HCT116 (cell line): ENCODE measurements at regions not wholly inside any gene's neighbourhood (a gene's known extent, or its start where the extent isn't known, plus 50 kb on each side); places are given as distances from the start of the nearest gene placed in this dataset.

Source experiments
- ATAC-seq: fragments of 200-7000 bp; cut with Tn5 transposase; 2 replicates; pipeline ENCODE4 v1.9.1; 2020; ENCODE audit warnings: mild to moderate bottlenecking, moderate library complexity
- BruUV-seq: library from RNA; stranded (reverse); fragments of 400-500 nt; replicated peaks from 2 replicates; lab custom pipeline; 2021; lab: Mats Ljungman, UMichigan
- CTCF ChIA-PET: fragments of 300-600 bp; sonication (Branson Sonifier 250); formaldehyde crosslinking; loops from one replicate; lab custom pipeline; 2021; ENCODE audit warnings: antibody characterized with exemption; lab: Charles Lee
- POLR2A ChIA-PET: fragments of 300-600, 350-600 bp; sonication (Branson Sonifier 250); formaldehyde crosslinking; loops from one replicate; lab custom pipeline; 2021; ENCODE audit warnings: antibody characterized with exemption; lab: Charles Lee
- RAD21 ChIA-PET, 2 experiments: fragments of 300-600 bp; sonication (Branson Sonifier 250); formaldehyde crosslinking; loops; one replicate each; lab custom pipeline; 2023; ENCODE audit warnings: low total read pairs in 2 of 2; ENCODE audit not compliant: uncharacterized antibody in 2 of 2, unreplicated experiment in 2 of 2, low non-redundant PET in 1 of 2; lab: Charles Lee
- DNase-seq: peaks from one replicate; pipeline ENCODE4 v3.0.0-alpha.2; 2010; ENCODE audit warnings: low read depth, low spot score
- H2AFZ ChIP-seq: fragments of 200-600 bp; shearing (Covaris generic), sonication (generic); 2 replicates; pipeline ENCODE4 v1.6.1; 2017; ENCODE audit warnings: low read depth, mixed run types, mixed read lengths, antibody characterized with exemption, low read length; ENCODE audit not compliant: poor library complexity, severe bottlenecking
- H3K27ac ChIP-seq: 2 replicates; pipeline ENCODE4 v1.5.1; 2012; ENCODE audit warnings: low read depth, low read length
- H3K27me3 ChIP-seq: fragments of 200-600 bp; sonication (generic); 2 replicates; pipeline ENCODE4 v1.6.1; 2016; ENCODE audit warnings: mixed run types, low read length, mixed read lengths; ENCODE audit not compliant: insufficient read depth
- H3K36me3 ChIP-seq, 2 experiments: fragments of 200-500 bp in 1 of 2; fragments of 200-600 bp in 1 of 2; sonication (Bioruptor generic) in 1 of 2; sonication (generic) in 1 of 2; 2 replicates each; pipeline versions ENCODE4 v1.5.1 to v1.6.1; 2014 to 2016; ENCODE audit warnings: low read length in 2 of 2, inconsistent platforms in 1 of 2, mixed read lengths in 1 of 2, mixed run types in 1 of 2; ENCODE audit not compliant: insufficient read depth in 2 of 2, control insufficient read depth in 1 of 2
- H3K4me1 ChIP-seq, 2 experiments: fragments of 200-600 bp in 1 of 2; sonication (generic) in 1 of 2; 2 replicates each; pipeline versions ENCODE4 v1.5.1 to v1.6.1; 2012 to 2017; ENCODE audit warnings: low read length in 2 of 2, inconsistent platforms in 1 of 2, mild to moderate bottlenecking in 1 of 2, mixed read lengths in 1 of 2, mixed run types in 1 of 2, moderate library complexity in 1 of 2; ENCODE audit not compliant: insufficient read depth in 2 of 2, control insufficient read depth in 1 of 2
- H3K4me2 ChIP-seq: fragments of 200-600 bp; sonication (generic); 2 replicates; pipeline ENCODE4 v1.6.1; 2017; ENCODE audit warnings: mixed run types, low read length, mixed read lengths
- H3K4me3 ChIP-seq, 2 experiments: fragments of 200-600 bp in 1 of 2; sonication (generic) in 1 of 2; replicated peaks in 1 of 2; 2 replicates each; pipeline ENCODE4 v1.5.1; 2011 to 2016; ENCODE audit warnings: low read length in 2 of 2, control low read depth in 1 of 2, low read depth in 1 of 2, mild to moderate bottlenecking in 1 of 2, mixed read lengths in 1 of 2, mixed run types in 1 of 2
- H3K79me2 ChIP-seq: fragments of 200-600 bp; sonication (generic); 2 replicates; pipeline ENCODE4 v1.6.1; 2017; ENCODE audit warnings: mild to moderate bottlenecking, mixed run types, low read length, moderate library complexity, mixed read lengths; ENCODE audit not compliant: insufficient read depth
- H3K9ac ChIP-seq: fragments of 200-600 bp; sonication (generic); 2 replicates; pipeline ENCODE4 v1.6.1; 2016; ENCODE audit warnings: low read length, mixed read lengths
- H3K9me2 ChIP-seq: fragments of 200-600 bp; sonication (generic), shearing (Covaris generic); 2 replicates; pipeline ENCODE4 v1.6.1; 2017; ENCODE audit warnings: mixed run types, mild to moderate bottlenecking, moderate library complexity; ENCODE audit not compliant: insufficient read depth
- H3K9me3 ChIP-seq, 2 experiments: fragments of 200-500 bp in 1 of 2; fragments of 200-600 bp in 1 of 2; sonication (Bioruptor generic) in 1 of 2; sonication (generic) in 1 of 2; 2 replicates each; pipeline ENCODE4 v1.6.1; 2014 to 2017; ENCODE audit warnings: low read length in 2 of 2, mixed read lengths in 2 of 2, inconsistent platforms in 1 of 2, low read depth in 1 of 2, mild to moderate bottlenecking in 1 of 2, mixed run types in 1 of 2, moderate library complexity in 1 of 2; ENCODE audit not compliant: control insufficient read depth in 1 of 2, insufficient read depth in 1 of 2
- H4K20me1 ChIP-seq: fragments of 200-600 bp; sonication (generic), shearing (Covaris generic); 2 replicates; pipeline ENCODE4 v1.6.1; 2017; ENCODE audit warnings: mixed run types, mild to moderate bottlenecking, moderate library complexity; ENCODE audit not compliant: insufficient read depth
- ATF3 ChIP-seq: IDR thresholded peaks from 2 replicates; pipeline ENCODE4 v1.6.1; 2012
- CEBPB ChIP-seq: IDR thresholded peaks from 2 replicates; pipeline ENCODE4 v1.6.1; 2012; ENCODE audit warnings: low read depth
- CTCF ChIP-seq, 3 experiments: fragments of 200-600 bp in 1 of 3; sonication (generic) in 1 of 3; IDR thresholded peaks in 2 of 3; conservative IDR thresholded peaks in 1 of 3; 2 replicates each; pipeline ENCODE4 v1.5.1; 2012 to 2017; ENCODE audit warnings: low read depth in 2 of 3, low read length in 2 of 3, antibody characterized with exemption in 1 of 3, borderline replicate concordance in 1 of 3, control low read depth in 1 of 3, mild to moderate bottlenecking in 1 of 3, mixed read lengths in 1 of 3, mixed run types in 1 of 3, moderate library complexity in 1 of 3; ENCODE audit not compliant: insufficient read depth in 1 of 3
- EGR1 ChIP-seq: IDR thresholded peaks from 2 replicates; pipeline ENCODE4 v1.6.1; 2012; ENCODE audit warnings: low read depth
- EZH2 ChIP-seq: fragments of 200-600 bp; sonication (generic); IDR thresholded peaks from 2 replicates; pipeline ENCODE4 v1.6.1; 2017; ENCODE audit warnings: antibody characterized with exemption, mixed run types
- FOSL1 ChIP-seq: IDR thresholded peaks from 2 replicates; pipeline ENCODE4 v1.6.1; 2012; ENCODE audit warnings: low read depth
- POLR2A ChIP-seq: IDR thresholded peaks from 2 replicates; pipeline ENCODE4 v1.7.0; 2011; ENCODE audit warnings: borderline replicate concordance; ENCODE audit not compliant: insufficient read depth, insufficient read length; ENCODE audit errors: extremely low read depth
- POLR2AphosphoS5 ChIP-seq: IDR thresholded peaks from 2 replicates; pipeline ENCODE4 v1.6.1; 2011; ENCODE audit warnings: mild to moderate bottlenecking, low read depth, low read length, moderate library complexity
- RAD21 ChIP-seq: IDR thresholded peaks from 2 replicates; pipeline ENCODE4 v1.6.1; 2012; ENCODE audit warnings: low read depth, mild to moderate bottlenecking
- SP1 ChIP-seq: IDR thresholded peaks from 2 replicates; pipeline ENCODE4 v1.6.1; 2012; ENCODE audit warnings: low read depth
- YY1 ChIP-seq: IDR thresholded peaks from 2 replicates; pipeline ENCODE4 v1.6.1; 2011; ENCODE audit warnings: low read length, low read depth, moderate library complexity, mild to moderate bottlenecking; ENCODE audit not compliant: insufficient replicate concordance; ENCODE audit errors: extremely low read depth
- ZFX ChIP-seq: fragments of 450-650 bp; IDR thresholded peaks from 2 replicates; pipeline ENCODE4 v1.6.1; 2017
- intact Hi-C: fragments of 100-400 bp; cut with micrococcal nuclease; formaldehyde crosslinking; loops from 2 replicates; pipeline ENCODE4 v1.10.0; 2022

GRCh38 chr5:60338846-60339245 lies 361.1 kb downstream of the DEPDC1B start:
- no peak overlapping the region for H3K27ac ChIP-seq
- H3K9ac ChIP-seq, result no peak overlapping the region
- H3K4me2 ChIP-seq, result no peak overlapping the region
- no peaks in the 10 kb centered on the region for H3K79me2 ChIP-seq
- ATAC-seq (no peak), DNase-seq (no peak)
- BruUV-seq, result no TSS peak
- no peak overlapping the region for H2AFZ ChIP-seq
- no peaks in the 10 kb centered on the region for H4K20me1 ChIP-seq
- CTCF ChIA-PET, result no interaction called here
- H3K36me3 ChIP-seq, result no peaks in the 10 kb centered on the region
- intact Hi-C loops, result no loop called here
- 0 out of 2 replicates have a peak, but pooled peaks cover 5% of the 10 kb centered on the region for H3K27me3 ChIP-seq
- no peak overlapping the region for H3K4me3 ChIP-seq
- no peaks in the 10 kb centered on the region for H3K9me3 ChIP-seq
- no peaks in the 10 kb centered on the region for H3K9me2 ChIP-seq
- RAD21 ChIA-PET, result no interaction called here
- TF ChIP-seq SP1 (no peak), EZH2 (no peak), RAD21 (no peak), POLR2AphosphoS5 (no peak), ATF3 (no peak)
- H3K4me1 ChIP-seq, result no peaks in the 10 kb centered on the region
- POLR2A ChIA-PET, result no interaction called here

GRCh38 chr5:60336491-60336890 lies 363.5 kb downstream of the DEPDC1B start:
- intact Hi-C loops, result no loop called here
- Histone ChIP-seq H3K9ac (no peak overlapping the region), H3K4me1 (peaks cover 0 to 4% of the 10 kb centered on the region in 2 experiments; a peak in 1 of 4 replicates), H2AFZ (no peak overlapping the region), H3K36me3 (no peaks in the 10 kb centered on the region), H3K4me2 (no peak overlapping the region), H3K27me3 (no peaks in the 10 kb centered on the region), H3K4me3 (no peak overlapping the region), H3K9me3 (no peaks in the 10 kb centered on the region), H4K20me1 (no peaks in the 10 kb centered on the region), H3K9me2 (no peaks in the 10 kb centered on the region), H3K27ac (no peak overlapping the region), H3K79me2 (no peaks in the 10 kb centered on the region)
- RAD21 ChIA-PET, result no interaction called here
- POLR2A ChIA-PET, result no interaction called here
- BruUV-seq, result no TSS peak
- DNase-seq (no peak), ATAC-seq (no peak)
- no peak for TF ChIP-seq ATF3
- TF ChIP-seq ZFX, result no peak
- no peak for TF ChIP-seq FOSL1
- TF ChIP-seq YY1, result no peak
- no peak for TF ChIP-seq CTCF (IDR thresholded peaks at IDR 0.05 in 2 of 3, conservative IDR thresholded peaks at IDR 0.05 in 1 of 3; ENCODE audit: borderline replicate concordance in 1 of 3, insufficient read depth in 1 of 3, low read depth in 2 of 3, low read length in 2 of 3)
- no peak for TF ChIP-seq RAD21
- no peak for TF ChIP-seq POLR2A
- no peak for TF ChIP-seq EGR1
- TF ChIP-seq CEBPB, result no peak
- TF ChIP-seq SP1, result no peak
- CTCF ChIA-PET, result no interaction called here
